ENCODE measurements at regions not wholly inside any gene's neighbourhood (a gene's known extent, or its start where the extent isn't known, plus 50 kb on each side); places are given as distances from the start of the nearest gene placed in this dataset.
"Not testable (repeated sequence)": the region's sequence is repeated elsewhere in the genome, so short reads cannot be mapped to it uniquely, and the experiment has no call there.

DNA sequence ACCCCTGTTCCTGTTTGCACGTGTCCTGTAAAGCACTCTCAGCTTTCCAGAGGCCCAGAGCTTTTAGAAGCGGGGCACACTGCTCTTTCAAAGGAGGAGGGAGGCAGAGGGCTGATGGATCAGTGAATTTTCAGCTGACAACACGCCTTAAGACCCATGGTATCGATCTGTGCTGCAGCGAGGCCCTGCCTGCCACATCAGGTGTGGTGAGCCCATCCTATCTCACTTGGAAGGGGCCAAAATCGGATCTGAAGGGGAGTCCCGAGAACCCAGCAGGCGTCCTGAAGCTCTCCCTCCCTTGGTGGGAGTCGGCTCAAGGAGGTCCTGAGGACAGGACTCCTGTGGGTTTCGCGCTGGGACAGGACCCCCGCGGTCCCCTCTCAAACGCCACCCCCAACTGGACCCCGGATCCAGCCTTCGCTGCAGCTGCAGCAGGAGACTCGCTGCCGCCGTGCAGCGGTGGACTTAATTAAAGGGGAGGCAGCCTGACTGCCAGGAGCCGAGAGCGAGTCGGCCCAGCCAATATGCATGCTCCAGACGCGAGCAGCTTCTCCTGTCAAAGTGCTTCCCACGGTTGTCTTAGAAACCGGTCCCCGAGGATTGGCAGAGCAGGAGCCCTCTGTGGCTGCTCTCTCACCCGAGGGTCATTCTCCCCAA is 580.0 kb upstream of the ZNF337 start:
- no peak overlapping the region for H3K4me3 ChIP-seq (ENCODE audit: low read depth, low read length)
- DNase-seq: no peak
- CTCF ChIA-PET: no interaction called here
- POLR2A ChIA-PET: no interaction called here
- Mint-ChIP-seq H3K27me3 (ENCODE audit: insufficient read depth, unreplicated experiment) (no peaks in the 10 kb centered on the region), H3K9me3 (ENCODE audit: unreplicated experiment) (no peaks in the 10 kb centered on the region), H3K4me3 (ENCODE audit: unreplicated experiment) (no peak overlapping the region), H3K4me1 (ENCODE audit: low read depth, unreplicated experiment) (no peaks in the 10 kb centered on the region), H3K36me3 (ENCODE audit: insufficient read depth, unreplicated experiment) (no peaks in the 10 kb centered on the region), H3K27ac (ENCODE audit: unreplicated experiment) (no peak overlapping the region)
- H3K9me3 ChIP-seq: no peaks in the 10 kb centered on the region
- TF ChIP-seq CTCF (IDR thresholded peaks at IDR 0.05; ENCODE audit: insufficient read depth in 1 of 2, low read depth in 1 of 2, low read length in 1 of 2, severe bottlenecking in 1 of 2, unreplicated experiment in 1 of 2): no peak
- intact Hi-C loops (cut with micrococcal nuclease; ENCODE audit: unreplicated experiment): no loop called here
- no peaks in the 10 kb centered on the region for H3K36me3 ChIP-seq (ENCODE audit: control insufficient read depth, insufficient read depth, low read length)
- no peaks in the 10 kb centered on the region for H3K4me1 ChIP-seq
- no peaks in the 10 kb centered on the region for H3K27me3 ChIP-seq (replicated peaks; ENCODE audit: control insufficient read depth, insufficient read depth, low read length)
- BruUV-seq (replicated peaks): no TSS peak

GRCh38 chr20:26268762-26269161 is 572.1 kb upstream of the ZNF337 start:
- H3K9me3 Mint-ChIP-seq (ENCODE audit: unreplicated experiment); intact Hi-C loops (cut with micrococcal nuclease; ENCODE audit: unreplicated experiment); H3K27ac Mint-ChIP-seq (ENCODE audit: unreplicated experiment); H3K4me1 ChIP-seq; H3K36me3 ChIP-seq (ENCODE audit: control insufficient read depth, insufficient read depth, low read length); H3K27me3 ChIP-seq (replicated peaks; ENCODE audit: control insufficient read depth, insufficient read depth, low read length); H3K27me3 Mint-ChIP-seq (ENCODE audit: insufficient read depth, unreplicated experiment); H3K4me1 Mint-ChIP-seq (ENCODE audit: low read depth, unreplicated experiment); H3K9me3 ChIP-seq; H3K4me3 Mint-ChIP-seq (ENCODE audit: unreplicated experiment); DNase-seq; POLR2A ChIA-PET; CTCF ChIA-PET; H3K4me3 ChIP-seq (ENCODE audit: low read depth, low read length); BruUV-seq (replicated peaks); H3K36me3 Mint-ChIP-seq (ENCODE audit: insufficient read depth, unreplicated experiment): not testable (repeated sequence)

DNA sequence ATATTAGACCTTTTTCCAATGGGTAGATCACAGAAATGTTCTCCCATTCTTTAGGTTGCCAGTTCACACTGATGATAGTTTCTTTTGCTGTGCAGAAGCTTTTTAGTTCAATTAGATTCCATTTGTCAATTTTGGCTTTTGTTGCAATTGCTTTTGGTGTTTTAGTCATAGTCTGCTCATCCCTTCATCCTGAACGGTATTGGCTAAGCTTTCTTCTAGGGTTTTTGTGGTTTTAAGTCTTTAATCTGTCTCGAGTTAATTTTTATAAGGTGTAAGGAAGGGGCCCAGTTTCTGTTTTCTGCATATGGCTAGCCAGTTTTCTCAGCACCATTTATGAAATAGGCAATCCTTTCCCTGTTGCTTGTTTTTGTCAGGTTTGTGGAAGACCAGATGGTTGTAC is 564.3 kb upstream of the ZNF337 start:
- H3K4me1 ChIP-seq; BruUV-seq (replicated peaks); POLR2A ChIA-PET; DNase-seq; H3K36me3 Mint-ChIP-seq (ENCODE audit: insufficient read depth, unreplicated experiment); H3K9me3 Mint-ChIP-seq (ENCODE audit: unreplicated experiment); H3K4me1 Mint-ChIP-seq (ENCODE audit: low read depth, unreplicated experiment); intact Hi-C loops (cut with micrococcal nuclease; ENCODE audit: unreplicated experiment); H3K27me3 ChIP-seq (replicated peaks; ENCODE audit: control insufficient read depth, insufficient read depth, low read length); H3K36me3 ChIP-seq (ENCODE audit: control insufficient read depth, insufficient read depth, low read length); CTCF ChIA-PET; H3K4me3 Mint-ChIP-seq (ENCODE audit: unreplicated experiment); H3K27ac Mint-ChIP-seq (ENCODE audit: unreplicated experiment); H3K27me3 Mint-ChIP-seq (ENCODE audit: insufficient read depth, unreplicated experiment); H3K9me3 ChIP-seq; H3K4me3 ChIP-seq (ENCODE audit: low read depth, low read length): not testable (repeated sequence)

DNA sequence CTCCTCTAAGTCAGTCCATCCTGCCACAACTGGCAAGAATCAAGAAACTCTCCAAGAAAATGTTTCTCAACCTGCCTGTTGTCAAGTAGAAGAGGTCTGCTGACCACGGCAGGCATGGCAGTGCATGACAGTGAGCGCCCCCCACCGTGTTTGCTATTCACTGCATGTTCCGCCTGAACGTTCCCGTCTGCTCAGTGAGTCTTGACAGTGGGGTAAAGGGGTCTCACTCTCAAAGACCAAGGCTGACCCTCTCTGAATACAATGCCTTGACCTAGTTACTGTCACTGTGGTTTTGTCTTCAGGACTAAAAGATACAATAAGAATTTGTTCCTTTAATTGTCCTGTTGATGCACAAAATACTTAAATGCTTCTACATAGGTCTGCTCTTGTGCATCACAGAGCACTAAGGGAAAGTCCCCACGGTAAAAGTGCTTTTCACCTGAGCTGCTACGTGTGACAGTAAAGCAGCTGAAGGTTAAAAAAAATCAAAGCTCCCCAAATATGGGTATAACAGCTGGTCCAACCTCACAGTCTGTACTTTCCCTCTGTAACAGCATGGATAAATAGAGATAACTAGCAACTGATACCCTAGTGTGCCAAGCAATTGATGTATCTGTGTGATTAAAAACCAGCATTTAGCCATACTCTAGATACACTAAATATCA is 555.8 kb upstream of the ZNF337 start:
- H3K9me3 ChIP-seq; BruUV-seq (replicated peaks); H3K36me3 ChIP-seq (ENCODE audit: control insufficient read depth, insufficient read depth, low read length); H3K27me3 Mint-ChIP-seq (ENCODE audit: insufficient read depth, unreplicated experiment); H3K4me1 ChIP-seq; H3K36me3 Mint-ChIP-seq (ENCODE audit: insufficient read depth, unreplicated experiment); DNase-seq; CTCF ChIA-PET; POLR2A ChIA-PET; H3K4me3 Mint-ChIP-seq (ENCODE audit: unreplicated experiment); H3K27ac Mint-ChIP-seq (ENCODE audit: unreplicated experiment); intact Hi-C loops (cut with micrococcal nuclease; ENCODE audit: unreplicated experiment); H3K9me3 Mint-ChIP-seq (ENCODE audit: unreplicated experiment); H3K4me3 ChIP-seq (ENCODE audit: low read depth, low read length); H3K27me3 ChIP-seq (replicated peaks; ENCODE audit: control insufficient read depth, insufficient read depth, low read length); H3K4me1 Mint-ChIP-seq (ENCODE audit: low read depth, unreplicated experiment): not testable (repeated sequence)

GRCh38 chr20:26251376-26251775 is 554.7 kb upstream of the ZNF337 start:
- BruUV-seq (replicated peaks); CTCF ChIA-PET; H3K27me3 ChIP-seq (replicated peaks; ENCODE audit: control insufficient read depth, insufficient read depth, low read length); H3K27ac Mint-ChIP-seq (ENCODE audit: unreplicated experiment); H3K27me3 Mint-ChIP-seq (ENCODE audit: insufficient read depth, unreplicated experiment); intact Hi-C loops (cut with micrococcal nuclease; ENCODE audit: unreplicated experiment); H3K36me3 Mint-ChIP-seq (ENCODE audit: insufficient read depth, unreplicated experiment); DNase-seq; H3K4me3 ChIP-seq (ENCODE audit: low read depth, low read length); POLR2A ChIA-PET; H3K4me3 Mint-ChIP-seq (ENCODE audit: unreplicated experiment); H3K4me1 ChIP-seq; H3K9me3 ChIP-seq; H3K9me3 Mint-ChIP-seq (ENCODE audit: unreplicated experiment); H3K4me1 Mint-ChIP-seq (ENCODE audit: low read depth, unreplicated experiment); H3K36me3 ChIP-seq (ENCODE audit: control insufficient read depth, insufficient read depth, low read length): not testable (repeated sequence)

DNA sequence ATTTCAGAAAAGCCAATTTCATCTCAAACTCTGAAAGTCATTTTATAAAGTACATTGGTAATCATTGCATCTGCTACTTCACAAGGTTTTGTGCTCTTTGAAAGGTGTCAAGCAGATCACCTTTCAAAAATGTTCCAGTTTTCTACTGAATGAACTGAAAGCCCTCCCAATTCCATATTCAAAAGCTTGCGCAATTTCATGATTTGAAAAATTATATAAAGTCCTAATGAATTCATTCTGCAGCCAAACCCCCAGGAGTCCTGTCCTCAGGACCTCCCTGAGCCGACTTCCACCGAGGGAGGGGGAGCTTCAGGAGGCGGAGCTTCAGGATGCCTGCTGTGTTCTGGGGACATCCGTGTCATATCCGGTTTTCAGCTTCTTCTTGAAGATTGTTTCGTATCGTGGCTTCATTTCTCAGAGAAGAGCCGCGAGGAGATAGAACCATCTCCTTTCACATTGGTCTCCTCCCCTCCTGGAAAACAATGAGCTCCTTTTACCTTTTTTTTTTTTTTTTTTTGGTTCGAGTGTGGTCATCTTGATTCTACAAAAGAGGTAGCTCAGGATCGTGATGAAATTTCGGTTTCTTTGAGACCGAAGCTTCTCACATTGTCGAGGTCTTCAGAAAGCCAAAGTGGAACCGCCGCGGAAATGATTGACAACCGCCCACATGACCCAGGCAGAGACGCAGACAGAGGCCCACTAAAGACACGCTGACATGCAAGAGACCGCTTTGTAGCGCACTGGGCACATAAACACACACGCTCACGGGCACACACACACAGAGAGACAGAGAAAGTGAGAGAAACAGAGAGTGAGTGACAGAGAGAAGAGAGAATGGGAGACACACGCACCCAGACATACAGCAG is 553.8 kb upstream of the ZNF337 start:
- H3K27ac Mint-ChIP-seq (ENCODE audit: unreplicated experiment); H3K36me3 Mint-ChIP-seq (ENCODE audit: insufficient read depth, unreplicated experiment); H3K9me3 ChIP-seq; H3K9me3 Mint-ChIP-seq (ENCODE audit: unreplicated experiment); H3K4me1 ChIP-seq; DNase-seq; H3K4me3 Mint-ChIP-seq (ENCODE audit: unreplicated experiment); CTCF ChIA-PET; H3K27me3 ChIP-seq (replicated peaks; ENCODE audit: control insufficient read depth, insufficient read depth, low read length); BruUV-seq (replicated peaks); H3K27me3 Mint-ChIP-seq (ENCODE audit: insufficient read depth, unreplicated experiment); H3K4me1 Mint-ChIP-seq (ENCODE audit: low read depth, unreplicated experiment); H3K36me3 ChIP-seq (ENCODE audit: control insufficient read depth, insufficient read depth, low read length); H3K4me3 ChIP-seq (ENCODE audit: low read depth, low read length); POLR2A ChIA-PET; intact Hi-C loops (cut with micrococcal nuclease; ENCODE audit: unreplicated experiment): not testable (repeated sequence)
